NB4 (cell line): ENCODE measurements at regions not wholly inside any gene's neighbourhood (a gene's known extent, or its start where the extent isn't known, plus 50 kb on each side); places are given as distances from the start of the nearest gene placed in this dataset.

Experiments used
- CTCF ChIP-seq: IDR thresholded peaks from one replicate; pipeline ENCODE4 v1.5.1; 2012; ENCODE audit warnings: low read depth, low read length
- MAX ChIP-seq: IDR thresholded peaks from 2 replicates; pipeline ENCODE4 v1.6.1; 2011; ENCODE audit warnings: low read depth, low read length
- MYC ChIP-seq: IDR thresholded peaks from 2 replicates; pipeline ENCODE4 v1.6.1; 2011; ENCODE audit warnings: low read depth, low read length
- POLR2A ChIP-seq: IDR thresholded peaks from 2 replicates; pipeline ENCODE4 v1.6.1; 2011; ENCODE audit warnings: mild to moderate bottlenecking; ENCODE audit not compliant: insufficient read length; ENCODE audit errors: extremely low read depth

GRCh38 chr9:25517701-25518100 lies 160.5 kb downstream of the TUSC1 start:
- TF ChIP-seq CTCF (no peak), POLR2A (no peak), MAX (no peak), MYC (no peak)
